Endodermal cell (in vitro differentiated cells): ENCODE measurements at regions not wholly inside any gene's neighbourhood (a gene's known extent, or its start where the extent isn't known, plus 50 kb on each side); places are given as distances from the start of the nearest gene placed in this dataset.
"Not testable (repeated sequence)": the region's sequence is repeated elsewhere in the genome, so short reads cannot be mapped to it uniquely, and the experiment has no call there.

ENCODE experiments used
- DNase-seq: peaks from one replicate; pipeline ENCODE4 v3.0.0-alpha.2; 2017
- H3K27ac ChIP-seq: 2 replicates; pipeline ENCODE4 v1.5.1; 2013; ENCODE audit warnings: mild to moderate bottlenecking, low read depth, low read length, moderate library complexity
- H3K27me3 ChIP-seq: 2 replicates; pipeline ENCODE4 v1.6.1; 2013; ENCODE audit warnings: mild to moderate bottlenecking, low read length, moderate library complexity; ENCODE audit not compliant: insufficient read depth, control insufficient read depth, poor library complexity, severe bottlenecking
- H3K36me3 ChIP-seq: 2 replicates; pipeline ENCODE4 v1.7.0; 2013; ENCODE audit warnings: mild to moderate bottlenecking, low read length, moderate library complexity; ENCODE audit not compliant: control insufficient read depth, insufficient read depth
- H3K4me1 ChIP-seq: one replicate; pipeline ENCODE4 v1.7.0; 2013; ENCODE audit warnings: low read length; ENCODE audit not compliant: control insufficient read depth, insufficient read depth
- H3K4me3 ChIP-seq: 2 replicates; pipeline ENCODE4 v1.5.1; 2013; ENCODE audit warnings: mild to moderate bottlenecking, low read length, moderate library complexity
- H3K9ac ChIP-seq: 2 replicates; pipeline ENCODE4 v1.6.1; 2013; ENCODE audit warnings: mild to moderate bottlenecking, low read length, moderate library complexity; ENCODE audit not compliant: poor library complexity, severe bottlenecking; ENCODE audit errors: extremely low read depth
- H3K9me3 ChIP-seq: 2 replicates; pipeline ENCODE4 v1.6.1; 2013; ENCODE audit warnings: mild to moderate bottlenecking, low read length, moderate library complexity; ENCODE audit not compliant: control insufficient read depth
- H3K27ac Mint-ChIP-seq: 2 replicates; pipeline ENCODE4 v1.8.0; 2020; ENCODE audit warnings: mixed read lengths
- H3K27me3 Mint-ChIP-seq: 2 replicates; pipeline ENCODE4 v1.8.0; 2021; ENCODE audit warnings: mild to moderate bottlenecking, mixed read lengths; ENCODE audit not compliant: insufficient read depth
- H3K36me3 Mint-ChIP-seq: 2 replicates; pipeline ENCODE4 v1.8.0; 2020; ENCODE audit warnings: low read depth, mixed read lengths
- H3K4me1 Mint-ChIP-seq: 2 replicates; pipeline ENCODE4 v1.8.0; 2020; ENCODE audit warnings: mixed read lengths
- H3K4me3 Mint-ChIP-seq: 2 replicates; pipeline ENCODE4 v1.8.0; 2020; ENCODE audit warnings: mild to moderate bottlenecking, moderate library complexity, mixed read lengths
- H3K9me3 Mint-ChIP-seq: 2 replicates; pipeline ENCODE4 v1.8.0; 2020; ENCODE audit warnings: mild to moderate bottlenecking, mixed read lengths
- WGBS, 2 experiments: methylation state at CpG; one replicate each; pipeline versions ENCODE4 v1.1.5 to v1.1.7; 2013; ENCODE audit warnings: missing lambda C conversion rate in 2 of 2, mixed read lengths in 1 of 2; ENCODE audit not compliant: insufficient coverage in 1 of 2, insufficient read length in 1 of 2; 5-methylcytosine and 5-hydroxymethylcytosine counted together
- TF ChIP-seq, protein P1 (sequence below): fragments of 200-600 bp; sonication (generic); conservative IDR thresholded peaks from 2 replicates; pipeline ENCODE4 v1.5.0; 2021; ENCODE audit warnings: antibody characterized with exemption, mild to moderate bottlenecking

DNA sequence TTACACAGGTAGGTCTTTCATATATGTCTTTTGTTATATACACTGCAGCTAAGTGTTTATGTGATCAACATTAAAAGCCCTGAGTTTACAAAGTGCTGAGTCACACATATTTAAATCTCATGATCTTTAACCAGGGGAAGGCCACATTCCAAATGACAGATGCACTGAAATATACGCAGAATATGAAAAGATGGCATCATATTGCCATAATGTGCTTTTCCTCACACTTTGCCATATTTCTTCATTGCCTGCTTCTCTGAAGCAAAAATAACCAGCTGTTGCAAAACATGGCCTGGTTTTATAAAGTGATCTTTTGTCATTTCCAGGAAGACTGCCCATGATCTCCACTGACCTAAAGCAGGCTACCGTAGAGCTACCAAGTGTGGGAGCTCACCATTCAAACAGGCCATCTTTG lies 93.5 kb upstream of the MAPRE2 start:
- no peaks in the 10 kb centered on the region for H3K4me1 Mint-ChIP-seq
- no peaks in the 10 kb centered on the region for H3K27me3 ChIP-seq
- H3K4me1 ChIP-seq = no peaks in the 10 kb centered on the region
- H3K36me3 Mint-ChIP-seq = no peaks in the 10 kb centered on the region
- H3K36me3 ChIP-seq = no peaks in the 10 kb centered on the region
- no peak overlapping the region for H3K27ac ChIP-seq
- H3K9me3 Mint-ChIP-seq = no peaks in the 10 kb centered on the region
- peaks cover 2% of the 10 kb centered on the region for H3K27me3 Mint-ChIP-seq
- no peak overlapping the region for H3K27ac Mint-ChIP-seq
- no peaks in the 10 kb centered on the region for H3K9me3 ChIP-seq
- H3K9ac ChIP-seq = no peak overlapping the region
- TF ChIP-seq, protein P1, sequence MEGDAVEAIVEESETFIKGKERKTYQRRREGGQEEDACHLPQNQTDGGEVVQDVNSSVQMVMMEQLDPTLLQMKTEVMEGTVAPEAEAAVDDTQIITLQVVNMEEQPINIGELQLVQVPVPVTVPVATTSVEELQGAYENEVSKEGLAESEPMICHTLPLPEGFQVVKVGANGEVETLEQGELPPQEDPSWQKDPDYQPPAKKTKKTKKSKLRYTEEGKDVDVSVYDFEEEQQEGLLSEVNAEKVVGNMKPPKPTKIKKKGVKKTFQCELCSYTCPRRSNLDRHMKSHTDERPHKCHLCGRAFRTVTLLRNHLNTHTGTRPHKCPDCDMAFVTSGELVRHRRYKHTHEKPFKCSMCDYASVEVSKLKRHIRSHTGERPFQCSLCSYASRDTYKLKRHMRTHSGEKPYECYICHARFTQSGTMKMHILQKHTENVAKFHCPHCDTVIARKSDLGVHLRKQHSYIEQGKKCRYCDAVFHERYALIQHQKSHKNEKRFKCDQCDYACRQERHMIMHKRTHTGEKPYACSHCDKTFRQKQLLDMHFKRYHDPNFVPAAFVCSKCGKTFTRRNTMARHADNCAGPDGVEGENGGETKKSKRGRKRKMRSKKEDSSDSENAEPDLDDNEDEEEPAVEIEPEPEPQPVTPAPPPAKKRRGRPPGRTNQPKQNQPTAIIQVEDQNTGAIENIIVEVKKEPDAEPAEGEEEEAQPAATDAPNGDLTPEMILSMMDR = no peak
- no peak overlapping the region for H3K4me3 Mint-ChIP-seq
- WGBS, 2 experiments = 97 to 100% methylated on average over 1 to 2 of the region's 2 CpGs
- DNase-seq = no peak
- no peak overlapping the region for H3K4me3 ChIP-seq

DNA sequence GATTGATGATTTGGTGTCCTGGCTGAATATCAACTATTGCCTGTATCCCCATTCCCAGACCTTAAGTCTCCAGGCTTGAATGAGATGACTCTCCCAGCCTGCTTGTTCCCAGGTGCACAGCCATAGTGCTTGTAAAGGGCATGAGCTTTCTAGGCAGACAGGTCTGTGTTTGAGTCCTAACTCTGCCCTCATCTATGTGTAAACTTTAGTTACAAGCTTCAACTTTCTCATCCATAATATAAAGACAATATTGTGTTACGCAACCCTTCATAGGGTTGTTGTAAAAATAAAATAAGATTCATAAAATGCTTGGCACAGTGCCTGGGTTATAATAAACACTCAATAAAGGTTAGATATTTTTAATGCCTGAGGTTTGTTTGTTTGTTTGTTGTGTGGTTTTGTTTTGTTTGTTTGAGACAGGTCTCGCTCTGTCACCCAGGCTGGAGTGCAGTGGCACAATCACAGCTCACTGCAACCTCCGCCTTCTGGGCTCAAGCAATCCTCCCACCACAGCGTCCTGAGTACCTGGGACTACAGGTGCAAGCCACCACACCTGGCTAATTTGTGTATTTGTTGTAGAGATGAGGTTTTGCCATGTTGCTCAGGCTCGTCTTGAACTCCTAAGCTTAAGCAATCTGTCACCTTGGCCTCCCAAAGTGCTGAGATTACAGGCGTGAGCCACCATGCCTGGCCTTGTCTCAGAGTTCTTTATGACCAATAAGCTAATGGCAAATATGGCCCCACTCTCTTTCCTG lies 89.4 kb upstream of the MAPRE2 start:
- Histone ChIP-seq H3K9me3 (no peaks in the 10 kb centered on the region), H3K27me3 (no peaks in the 10 kb centered on the region), H3K27ac (no peak overlapping the region), H3K4me1 (no peaks in the 10 kb centered on the region), H3K36me3 (no peaks in the 10 kb centered on the region), H3K4me3 (no peak overlapping the region), H3K9ac (no peak overlapping the region)
- TF ChIP-seq, protein P1 = no peak
- no peaks in the 10 kb centered on the region for H3K9me3 Mint-ChIP-seq
- no peak overlapping the region for H3K27ac Mint-ChIP-seq
- no peaks in the 10 kb centered on the region for H3K36me3 Mint-ChIP-seq
- 83 to 85% methylated on average over 2 to 6 of the region's 6 CpGs for WGBS, 2 experiments
- H3K27me3 Mint-ChIP-seq = peaks cover 2% of the 10 kb centered on the region
- no peak for DNase-seq
- no peaks in the 10 kb centered on the region for H3K4me1 Mint-ChIP-seq
- no peak overlapping the region for H3K4me3 Mint-ChIP-seq

DNA sequence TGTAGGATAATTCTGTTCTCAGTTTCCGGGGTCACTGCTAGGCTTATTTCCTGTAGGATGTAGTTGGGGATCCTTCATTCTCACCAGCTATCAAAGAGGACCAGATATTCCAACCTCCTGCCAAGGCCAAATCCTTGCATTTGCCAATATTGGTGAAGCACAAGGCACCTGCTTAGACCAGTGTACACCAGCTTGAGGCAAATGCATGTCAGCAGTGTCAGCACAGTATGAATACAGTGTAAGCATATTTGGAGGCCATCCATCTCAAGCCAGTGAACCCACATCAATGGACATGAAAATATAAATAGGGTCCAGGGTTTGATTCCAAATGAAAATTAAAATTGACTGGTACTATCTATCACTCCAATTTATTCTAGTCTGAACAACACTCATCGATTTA lies 88.0 kb upstream of the MAPRE2 start:
- TF ChIP-seq, protein P1 = no peak
- Histone ChIP-seq H3K9me3 (no peaks in the 10 kb centered on the region), H3K4me3 (no peak overlapping the region), H3K9ac (no peak overlapping the region), H3K36me3 (no peaks in the 10 kb centered on the region), H3K27me3 (no peaks in the 10 kb centered on the region), H3K27ac (no peak overlapping the region), H3K4me1 (no peaks in the 10 kb centered on the region)
- Mint-ChIP-seq H3K27ac (no peak overlapping the region), H3K4me3 (no peak overlapping the region), H3K9me3 (no peaks in the 10 kb centered on the region), H3K4me1 (peaks cover 2% of the 10 kb centered on the region), H3K36me3 (no peaks in the 10 kb centered on the region), H3K27me3 (peaks cover 2% of the 10 kb centered on the region)
- DNase-seq = no peak
- WGBS, 2 experiments = 88 to 97% methylated on average over 1 to 2 of the region's 2 CpGs

DNA sequence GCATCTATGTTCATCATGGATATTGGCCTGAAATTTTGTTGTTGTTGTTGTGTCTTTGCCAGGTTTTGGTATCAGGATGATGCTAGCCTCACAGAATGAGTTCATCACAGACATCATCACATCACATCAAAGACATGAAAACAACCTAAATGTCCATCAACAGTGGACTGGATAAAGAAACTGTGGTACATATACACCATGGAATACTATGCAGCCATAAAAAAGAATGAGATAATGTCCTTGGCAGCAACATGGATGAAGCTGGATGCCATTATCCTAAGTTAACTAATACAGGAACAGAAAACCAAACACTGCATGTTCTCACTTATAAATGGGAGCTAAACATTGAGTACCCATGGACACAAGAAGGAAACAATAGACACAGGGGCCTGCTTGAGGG lies 85.7 kb upstream of the MAPRE2 start:
- not testable (repeated sequence) for H3K27ac Mint-ChIP-seq, H3K4me3 Mint-ChIP-seq, H3K9me3 Mint-ChIP-seq, H3K4me1 Mint-ChIP-seq, H3K27me3 Mint-ChIP-seq, H3K9ac ChIP-seq, H3K9me3 ChIP-seq, DNase-seq, H3K36me3 Mint-ChIP-seq, H3K27ac ChIP-seq, H3K4me3 ChIP-seq, H3K4me1 ChIP-seq, H3K36me3 ChIP-seq, H3K27me3 ChIP-seq
